ENCODE measurements at regions not wholly inside any gene's neighbourhood (a gene's known extent, or its start where the extent isn't known, plus 50 kb on each side); places are given as distances from the start of the nearest gene placed in this dataset.

DNA sequence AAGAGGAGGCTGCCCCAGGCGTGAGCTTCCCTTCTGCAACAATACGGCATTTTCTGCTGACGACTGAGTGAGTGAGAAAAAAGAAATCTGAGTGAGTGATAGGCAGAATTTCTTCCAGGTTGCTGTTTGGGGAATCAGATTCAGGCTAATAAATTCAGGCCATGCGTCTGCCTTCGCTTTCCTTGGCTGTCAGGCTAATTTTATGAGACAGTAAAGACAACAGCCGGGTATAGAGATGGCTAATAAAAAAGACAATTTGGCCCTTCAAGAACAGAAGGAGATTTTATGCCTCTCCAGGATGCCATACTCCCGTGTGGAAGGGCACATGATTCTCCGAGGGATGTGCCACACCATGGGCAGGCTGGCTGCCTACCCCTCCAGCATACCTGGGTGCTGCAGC is 145.9 kb upstream of the UBL3 start:
- TF ChIP-seq, protein P1, sequence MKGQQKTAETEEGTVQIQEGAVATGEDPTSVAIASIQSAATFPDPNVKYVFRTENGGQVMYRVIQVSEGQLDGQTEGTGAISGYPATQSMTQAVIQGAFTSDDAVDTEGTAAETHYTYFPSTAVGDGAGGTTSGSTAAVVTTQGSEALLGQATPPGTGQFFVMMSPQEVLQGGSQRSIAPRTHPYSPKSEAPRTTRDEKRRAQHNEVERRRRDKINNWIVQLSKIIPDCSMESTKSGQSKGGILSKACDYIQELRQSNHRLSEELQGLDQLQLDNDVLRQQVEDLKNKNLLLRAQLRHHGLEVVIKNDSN (IDR thresholded peaks at IDR 0.05) = no peak
- TF ChIP-seq TEAD4 (IDR thresholded peaks at IDR 0.05) = no peak

DNA sequence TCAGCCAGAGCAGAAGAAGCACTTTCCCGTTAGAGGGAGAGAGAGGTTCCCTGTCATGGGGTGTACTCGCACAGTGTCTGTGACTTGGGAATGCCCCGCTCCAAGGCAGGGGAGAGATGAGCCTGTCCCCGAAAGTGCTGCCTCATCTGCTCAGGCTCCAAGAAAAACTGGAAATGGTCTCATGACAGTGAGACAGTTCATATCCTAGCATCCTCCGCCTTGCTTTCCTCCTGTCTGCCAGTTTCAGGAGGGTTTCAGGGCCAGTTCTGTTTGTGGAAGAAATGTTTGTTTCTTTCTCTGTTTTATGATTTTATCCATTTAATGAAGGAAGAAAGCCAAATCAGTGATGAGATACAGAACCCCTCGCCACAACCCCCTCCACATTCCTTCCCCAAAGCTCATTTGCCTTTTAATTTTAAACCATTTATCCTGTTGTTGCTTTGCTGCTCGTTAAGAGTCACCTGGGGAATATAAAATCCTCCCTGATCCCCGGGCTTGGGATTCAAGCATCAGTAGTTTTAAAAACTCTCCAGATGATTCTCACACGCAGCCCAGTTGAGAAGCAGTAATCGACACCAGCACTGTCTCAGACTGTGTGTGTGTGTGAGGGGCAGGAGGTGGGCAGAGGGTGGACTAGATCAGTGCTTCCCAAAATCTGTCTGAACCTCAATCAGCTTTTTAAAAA is 144.6 kb upstream of the UBL3 start:
- TF ChIP-seq TEAD4 (IDR thresholded peaks at IDR 0.05) (no peak), NFIC (IDR thresholded peaks at IDR 0.05) (no peak), TAF1 (IDR thresholded peaks at IDR 0.05; ENCODE audit: low read depth) (no peak), ZBTB7A (IDR thresholded peaks at IDR 0.05; ENCODE audit: low read depth) (no peak), CEBPB (IDR thresholded peaks at IDR 0.05) (no peak), FOXM1 (IDR thresholded peaks at IDR 0.05; ENCODE audit: borderline replicate concordance, low read depth) (no peak), EGR1 (IDR thresholded peaks at IDR 0.05) (no peak), CREB1 (IDR thresholded peaks at IDR 0.05; ENCODE audit: low read depth) (no peak), TCF12 (IDR thresholded peaks at IDR 0.05; ENCODE audit: low read depth) (no peak), EP300 (IDR thresholded peaks at IDR 0.05; ENCODE audit: borderline replicate concordance) (no peak), YY1 (IDR thresholded peaks at IDR 0.05; ENCODE audit: low read depth) (no peak)
- TF ChIP-seq, protein P2, sequence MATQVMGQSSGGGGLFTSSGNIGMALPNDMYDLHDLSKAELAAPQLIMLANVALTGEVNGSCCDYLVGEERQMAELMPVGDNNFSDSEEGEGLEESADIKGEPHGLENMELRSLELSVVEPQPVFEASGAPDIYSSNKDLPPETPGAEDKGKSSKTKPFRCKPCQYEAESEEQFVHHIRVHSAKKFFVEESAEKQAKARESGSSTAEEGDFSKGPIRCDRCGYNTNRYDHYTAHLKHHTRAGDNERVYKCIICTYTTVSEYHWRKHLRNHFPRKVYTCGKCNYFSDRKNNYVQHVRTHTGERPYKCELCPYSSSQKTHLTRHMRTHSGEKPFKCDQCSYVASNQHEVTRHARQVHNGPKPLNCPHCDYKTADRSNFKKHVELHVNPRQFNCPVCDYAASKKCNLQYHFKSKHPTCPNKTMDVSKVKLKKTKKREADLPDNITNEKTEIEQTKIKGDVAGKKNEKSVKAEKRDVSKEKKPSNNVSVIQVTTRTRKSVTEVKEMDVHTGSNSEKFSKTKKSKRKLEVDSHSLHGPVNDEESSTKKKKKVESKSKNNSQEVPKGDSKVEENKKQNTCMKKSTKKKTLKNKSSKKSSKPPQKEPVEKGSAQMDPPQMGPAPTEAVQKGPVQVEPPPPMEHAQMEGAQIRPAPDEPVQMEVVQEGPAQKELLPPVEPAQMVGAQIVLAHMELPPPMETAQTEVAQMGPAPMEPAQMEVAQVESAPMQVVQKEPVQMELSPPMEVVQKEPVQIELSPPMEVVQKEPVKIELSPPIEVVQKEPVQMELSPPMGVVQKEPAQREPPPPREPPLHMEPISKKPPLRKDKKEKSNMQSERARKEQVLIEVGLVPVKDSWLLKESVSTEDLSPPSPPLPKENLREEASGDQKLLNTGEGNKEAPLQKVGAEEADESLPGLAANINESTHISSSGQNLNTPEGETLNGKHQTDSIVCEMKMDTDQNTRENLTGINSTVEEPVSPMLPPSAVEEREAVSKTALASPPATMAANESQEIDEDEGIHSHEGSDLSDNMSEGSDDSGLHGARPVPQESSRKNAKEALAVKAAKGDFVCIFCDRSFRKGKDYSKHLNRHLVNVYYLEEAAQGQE (IDR thresholded peaks at IDR 0.05; ENCODE audit: low read depth) = no peak
- TF ChIP-seq, protein P1 (IDR thresholded peaks at IDR 0.05) = no peak
- TF ChIP-seq, protein P3, sequence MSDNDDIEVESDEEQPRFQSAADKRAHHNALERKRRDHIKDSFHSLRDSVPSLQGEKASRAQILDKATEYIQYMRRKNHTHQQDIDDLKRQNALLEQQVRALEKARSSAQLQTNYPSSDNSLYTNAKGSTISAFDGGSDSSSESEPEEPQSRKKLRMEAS (IDR thresholded peaks at IDR 0.05) = no peak

DNA sequence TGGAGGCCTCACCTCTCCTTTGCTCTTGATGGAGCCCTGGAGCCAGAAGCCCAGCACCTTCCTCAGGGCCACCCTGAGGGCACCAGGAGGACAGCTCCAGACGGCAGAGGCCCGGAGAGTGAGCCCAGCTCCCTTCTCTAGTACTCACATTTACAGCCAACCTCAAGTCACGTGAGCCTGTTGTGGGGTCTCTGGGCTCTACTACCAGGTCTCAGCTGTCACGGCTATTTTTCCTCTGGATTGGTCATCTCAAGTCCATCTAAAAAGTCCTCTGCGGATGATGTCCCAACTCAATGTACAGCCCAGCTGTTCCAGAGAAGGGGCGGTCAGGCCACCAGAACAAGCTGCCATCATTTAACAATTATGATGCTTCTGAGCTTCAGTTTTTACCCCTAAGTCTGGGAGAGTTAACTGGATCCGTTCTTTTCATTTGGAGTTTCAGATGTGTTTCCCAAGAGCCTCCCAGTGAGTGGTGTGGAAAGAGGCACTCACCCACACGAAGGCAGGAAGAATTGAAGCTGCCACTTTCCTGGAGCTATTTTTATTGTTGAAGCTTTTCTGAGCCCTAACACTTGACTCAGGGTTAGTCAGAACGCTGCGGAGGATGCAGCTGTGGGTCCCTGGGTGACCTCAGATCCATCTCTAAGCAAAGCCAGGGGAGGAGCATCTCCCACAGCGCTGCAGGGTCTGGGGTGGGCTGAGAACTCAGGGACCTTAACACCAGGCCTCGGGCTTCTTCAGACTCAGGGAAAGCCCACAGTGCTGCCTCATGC is 143.5 kb upstream of the UBL3 start:
- TF ChIP-seq YY1 (IDR thresholded peaks at IDR 0.05; ENCODE audit: low read depth) (no peak), NFIC (IDR thresholded peaks at IDR 0.05) (no peak), TCF12 (IDR thresholded peaks at IDR 0.05; ENCODE audit: low read depth) (no peak), CREB1 (IDR thresholded peaks at IDR 0.05; ENCODE audit: low read depth) (no peak), FOXM1 (IDR thresholded peaks at IDR 0.05; ENCODE audit: borderline replicate concordance, low read depth) (no peak), TEAD4 (IDR thresholded peaks at IDR 0.05) (no peak), EP300 (IDR thresholded peaks at IDR 0.05; ENCODE audit: borderline replicate concordance) (no peak), RAD21 (IDR thresholded peaks at IDR 0.05; ENCODE audit: low read depth) (no peak)
- TF ChIP-seq, protein P2 (IDR thresholded peaks at IDR 0.05; ENCODE audit: low read depth) = no peak
- TF ChIP-seq, protein P1 (IDR thresholded peaks at IDR 0.05) = no peak

DNA sequence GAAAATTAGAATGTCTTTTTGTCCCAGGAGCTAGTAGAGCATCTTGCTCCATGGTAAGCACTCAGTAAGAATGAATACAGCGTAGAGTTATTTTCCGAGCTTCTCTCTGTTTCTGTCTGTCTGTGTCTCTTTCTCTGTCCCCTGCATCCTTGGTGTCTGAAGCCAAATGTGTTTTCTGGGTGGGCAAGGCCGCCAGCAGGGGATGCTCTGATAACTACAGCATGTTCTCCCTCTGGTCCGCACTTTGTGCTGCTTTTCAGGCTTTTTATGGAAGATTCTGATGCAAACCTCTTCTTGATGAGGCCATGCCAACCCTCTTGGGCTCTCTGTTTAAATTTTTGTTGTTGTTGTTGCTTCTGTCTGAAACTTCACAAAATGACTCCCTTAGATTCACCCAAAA is 142.8 kb upstream of the UBL3 start:
- TF ChIP-seq TEAD4 (IDR thresholded peaks at IDR 0.05) (no peak), CREB1 (IDR thresholded peaks at IDR 0.05; ENCODE audit: low read depth) (no peak), TCF12 (IDR thresholded peaks at IDR 0.05; ENCODE audit: low read depth) (no peak), TAF1 (IDR thresholded peaks at IDR 0.05; ENCODE audit: low read depth) (no peak), CEBPB (IDR thresholded peaks at IDR 0.05) (no peak), NFIC (IDR thresholded peaks at IDR 0.05) (no peak), FOXM1 (IDR thresholded peaks at IDR 0.05; ENCODE audit: borderline replicate concordance, low read depth) (no peak)
- TF ChIP-seq, protein P2 (IDR thresholded peaks at IDR 0.05; ENCODE audit: low read depth) = no peak

Measured in Ishikawa (cell line).